ACC112 (cell line): ENCODE measurements at regions not wholly inside any gene's neighbourhood (a gene's known extent, or its start where the extent isn't known, plus 50 kb on each side); places are given as distances from the start of the nearest gene placed in this dataset.
"Not testable (repeated sequence)": the region's sequence is repeated elsewhere in the genome, so short reads cannot be mapped to it uniquely, and the experiment has no call there.

Experiments used
- H2AFZ ChIP-seq: fragments of 200-600 bp; sonication (generic); one replicate; pipeline ENCODE4 v1.6.0; 2017; ENCODE audit warnings: antibody characterized with exemption, low read length; ENCODE audit not compliant: unreplicated experiment
- H3K27ac ChIP-seq: fragments of 200-600 bp; sonication (generic); 2 replicates; pipeline ENCODE4 v1.5.1; 2014; ENCODE audit warnings: low read depth, mild to moderate bottlenecking, antibody characterized with exemption, low read length, moderate library complexity
- H3K27me3 ChIP-seq: fragments of 200-600 bp; sonication (generic); 2 replicates; pipeline ENCODE4 v1.6.1; 2014; ENCODE audit warnings: mild to moderate bottlenecking, antibody characterized with exemption, low read length, moderate library complexity, mixed read lengths; ENCODE audit not compliant: insufficient read depth
- H3K36me3 ChIP-seq: fragments of 200-600 bp; sonication (generic); 2 replicates; pipeline ENCODE4 v1.6.1; 2016; ENCODE audit warnings: mild to moderate bottlenecking, antibody characterized with exemption, low read length, moderate library complexity, mixed read lengths; ENCODE audit not compliant: insufficient read depth
- H3K4me1 ChIP-seq: fragments of 200-600 bp; sonication (generic); one replicate; pipeline ENCODE4 v1.6.1; 2016; ENCODE audit warnings: low read length, mixed read lengths; ENCODE audit not compliant: insufficient read depth, unreplicated experiment, control insufficient read depth
- H3K4me3 ChIP-seq: fragments of 200-600 bp; sonication (generic); 2 replicates; pipeline ENCODE4 v1.5.1; 2014; ENCODE audit warnings: mild to moderate bottlenecking, low read depth, low read length
- H3K79me2 ChIP-seq: fragments of 200-600 bp; sonication (generic); one replicate; pipeline ENCODE4 v1.6.0; 2016; ENCODE audit warnings: low read length; ENCODE audit not compliant: control insufficient read depth, unreplicated experiment, insufficient read depth

GRCh38 chr13:71217827-71218226, 649.2 kb downstream of the DACH1 start:
- Histone ChIP-seq H3K79me2 (no peaks in the 10 kb centered on the region), H3K36me3 (no peaks in the 10 kb centered on the region), H3K4me1 (no peaks in the 10 kb centered on the region)

GRCh38 chr13:71214821-71215220, 652.2 kb downstream of the DACH1 start:
- Histone ChIP-seq H3K4me3 (no peak overlapping the region), H3K36me3 (no peaks in the 10 kb centered on the region), H3K27me3 (no peaks in the 10 kb centered on the region), H3K27ac (no peak overlapping the region), H2AFZ (no peak overlapping the region), H3K4me1 (no peaks in the 10 kb centered on the region), H3K79me2 (no peaks in the 10 kb centered on the region)

More at GRCh38 chr13:71217827-71218226, 649.2 kb downstream of the DACH1 start:
- Histone ChIP-seq H2AFZ (no peak overlapping the region), H3K27me3 (no peaks in the 10 kb centered on the region), H3K27ac (no peak overlapping the region), H3K4me3 (no peak overlapping the region)

GRCh38 chr13:71214357-71214756, 652.6 kb downstream of the DACH1 start:
- Histone ChIP-seq H3K4me3 (no peak overlapping the region), H3K4me1 (no peaks in the 10 kb centered on the region), H3K36me3 (no peaks in the 10 kb centered on the region), H3K27me3 (no peaks in the 10 kb centered on the region), H3K27ac (no peak overlapping the region), H3K79me2 (no peaks in the 10 kb centered on the region), H2AFZ (no peak overlapping the region)

GRCh38 chr13:71213252-71213821, 653.7 kb downstream of the DACH1 start:
- no peak overlapping the region for H3K4me3 ChIP-seq
- H3K79me2 ChIP-seq, result no peaks in the 10 kb centered on the region
- no peak overlapping the region for H3K27ac ChIP-seq
- H3K27me3 ChIP-seq, result no peaks in the 10 kb centered on the region
- no peaks in the 10 kb centered on the region for H3K36me3 ChIP-seq
- no peaks in the 10 kb centered on the region for H3K4me1 ChIP-seq
- H2AFZ ChIP-seq, result no peak overlapping the region

- H3K27ac ChIP-seq, result no peak overlapping the region
- H3K36me3 ChIP-seq, result no peaks in the 10 kb centered on the region
- H3K4me1 ChIP-seq, result no peaks in the 10 kb centered on the region
- H3K27me3 ChIP-seq, result no peaks in the 10 kb centered on the region
- no peaks in the 10 kb centered on the region for H3K79me2 ChIP-seq
- H2AFZ ChIP-seq, result no peak overlapping the region
- no peak overlapping the region for H3K4me3 ChIP-seq
Measured at GRCh38 chr13:71210861-71211260, 656.1 kb downstream of the DACH1 start.

GRCh38 chr13:71209217-71209616, 657.8 kb downstream of the DACH1 start:
- Histone ChIP-seq H3K36me3 (no peaks in the 10 kb centered on the region), H3K4me1 (no peaks in the 10 kb centered on the region), H3K79me2 (no peaks in the 10 kb centered on the region), H3K27ac (no peak overlapping the region), H2AFZ (no peak overlapping the region), H3K4me3 (no peak overlapping the region), H3K27me3 (no peaks in the 10 kb centered on the region)

GRCh38 chr13:71184583-71184982, 682.4 kb downstream of the DACH1 start:
- not testable (repeated sequence) for H2AFZ ChIP-seq, H3K4me1 ChIP-seq, H3K79me2 ChIP-seq, H3K4me3 ChIP-seq, H3K36me3 ChIP-seq, H3K27me3 ChIP-seq, H3K27ac ChIP-seq

- H3K27me3 ChIP-seq, H3K4me1 ChIP-seq, H3K79me2 ChIP-seq, H3K27ac ChIP-seq, H3K36me3 ChIP-seq, H2AFZ ChIP-seq, H3K4me3 ChIP-seq: not testable (repeated sequence)
Measured at GRCh38 chr13:71183352-71183751, 683.7 kb downstream of the DACH1 start.

GRCh38 chr13:71171740-71172139, 695.3 kb downstream of the DACH1 start:
- H3K36me3 ChIP-seq, result no peaks in the 10 kb centered on the region
- H3K79me2 ChIP-seq, result no peaks in the 10 kb centered on the region
- H2AFZ ChIP-seq, result no peak overlapping the region
- H3K4me3 ChIP-seq, result no peak overlapping the region
- H3K4me1 ChIP-seq, result no peaks in the 10 kb centered on the region
- H3K27me3 ChIP-seq, result no peaks in the 10 kb centered on the region
- no peak overlapping the region for H3K27ac ChIP-seq

- Histone ChIP-seq H3K36me3 (no peaks in the 10 kb centered on the region), H3K79me2 (no peaks in the 10 kb centered on the region), H2AFZ (no peak overlapping the region), H3K4me3 (no peak overlapping the region), H3K27ac (no peak overlapping the region), H3K27me3 (no peaks in the 10 kb centered on the region), H3K4me1 (no peaks in the 10 kb centered on the region)
Measured at GRCh38 chr13:71169180-71169579, 697.8 kb downstream of the DACH1 start.

- H3K4me1 ChIP-seq, result no peaks in the 10 kb centered on the region
- H3K79me2 ChIP-seq, result no peaks in the 10 kb centered on the region
- no peak overlapping the region for H3K4me3 ChIP-seq
- H3K27ac ChIP-seq, result no peak overlapping the region
- no peak overlapping the region for H2AFZ ChIP-seq
- no peaks in the 10 kb centered on the region for H3K27me3 ChIP-seq
- H3K36me3 ChIP-seq, result no peaks in the 10 kb centered on the region
Measured at GRCh38 chr13:71156550-71156949, 710.5 kb downstream of the DACH1 start.
